ENCODE measurements at regions not wholly inside any gene's neighbourhood (a gene's known extent, or its start where the extent isn't known, plus 50 kb on each side); places are given as distances from the start of the nearest gene placed in this dataset.

GRCh38 chr5:2110137-2110933 lies 227.6 kb upstream of the IRX4 start:
- no peak overlapping the region for H3K27ac ChIP-seq (replicated peaks)
- no peak for TF ChIP-seq CTCF (IDR thresholded peaks at IDR 0.05; ENCODE audit: borderline replicate concordance)
- no peak overlapping the region for H3K4me3 ChIP-seq
- peaks cover 18% of the 10 kb centered on the region for H3K9me3 ChIP-seq (replicated peaks)
- intact Hi-C loops (cut with micrococcal nuclease): no loop called here
- H3K36me3 ChIP-seq: no peaks in the 10 kb centered on the region
- DNase-seq: no peak
- no peaks in the 10 kb centered on the region for H3K27me3 ChIP-seq (ENCODE audit: low read depth)
- no peaks in the 10 kb centered on the region for H3K4me1 ChIP-seq

GRCh38 chr5:2109566-2109965 lies 226.8 kb upstream of the IRX4 start:
- no peak for TF ChIP-seq CTCF (IDR thresholded peaks at IDR 0.05; ENCODE audit: borderline replicate concordance)
- DNase-seq: no peak
- intact Hi-C loops (cut with micrococcal nuclease): no loop called here
- Histone ChIP-seq H3K4me3 (no peak overlapping the region), H3K27ac (replicated peaks) (no peak overlapping the region), H3K27me3 (ENCODE audit: low read depth) (no peaks in the 10 kb centered on the region), H3K36me3 (no peaks in the 10 kb centered on the region), H3K4me1 (no peaks in the 10 kb centered on the region), H3K9me3 (replicated peaks) (peaks cover 18% of the 10 kb centered on the region)

- H3K9me3 ChIP-seq (replicated peaks): peaks cover 18% of the 10 kb centered on the region
- H3K4me1 ChIP-seq: no peaks in the 10 kb centered on the region
- H3K27ac ChIP-seq (replicated peaks): no peak overlapping the region
- intact Hi-C loops (cut with micrococcal nuclease): no loop called here
- H3K36me3 ChIP-seq: no peaks in the 10 kb centered on the region
- H3K4me3 ChIP-seq: no peak overlapping the region
- TF ChIP-seq CTCF (IDR thresholded peaks at IDR 0.05; ENCODE audit: borderline replicate concordance): no peak
- no peak for DNase-seq
- peaks cover 5% of the 10 kb centered on the region for H3K27me3 ChIP-seq (ENCODE audit: low read depth)
Measured at GRCh38 chr5:2106721-2107120, 224.0 kb upstream of the IRX4 start.

GRCh38 chr5:2105141-2105540 lies 222.4 kb upstream of the IRX4 start:
- H3K4me1 ChIP-seq: no peaks in the 10 kb centered on the region
- H3K9me3 ChIP-seq (replicated peaks): peaks cover 18% of the 10 kb centered on the region
- H3K36me3 ChIP-seq: no peaks in the 10 kb centered on the region
- no peak for TF ChIP-seq CTCF (IDR thresholded peaks at IDR 0.05; ENCODE audit: borderline replicate concordance)
- no peak overlapping the region for H3K27ac ChIP-seq (replicated peaks)
- H3K4me3 ChIP-seq: no peak overlapping the region
- DNase-seq: no peak
- intact Hi-C loops (cut with micrococcal nuclease): no loop called here
- peaks cover 13% of the 10 kb centered on the region for H3K27me3 ChIP-seq (ENCODE audit: low read depth)

GRCh38 chr5:2103940-2104339 lies 221.2 kb upstream of the IRX4 start:
- no peak overlapping the region for H3K27ac ChIP-seq (replicated peaks)
- H3K4me3 ChIP-seq: no peak overlapping the region
- no peak for TF ChIP-seq CTCF (IDR thresholded peaks at IDR 0.05; ENCODE audit: borderline replicate concordance)
- peaks cover 13% of the 10 kb centered on the region for H3K27me3 ChIP-seq (ENCODE audit: low read depth)
- peaks cover 18% of the 10 kb centered on the region for H3K9me3 ChIP-seq (replicated peaks)
- intact Hi-C loops (cut with micrococcal nuclease): no loop called here
- no peak for DNase-seq
- H3K36me3 ChIP-seq: no peaks in the 10 kb centered on the region
- H3K4me1 ChIP-seq: no peaks in the 10 kb centered on the region

All from left ventricle myocardium inferior (tissue), 1 donor.